Activated T-cell treated with anti-CD3 and anti-CD28 coated beads, Interleukin-2, amount 50 U/mL, for 48 hours (primary cell): ENCODE measurements at regions not wholly inside any gene's neighbourhood (a gene's known extent, or its start where the extent isn't known, plus 50 kb on each side); places are given as distances from the start of the nearest gene placed in this dataset.
"Not testable (repeated sequence)": the region's sequence is repeated elsewhere in the genome, so short reads cannot be mapped to it uniquely, and the experiment has no call there.

Source experiments
- DNase-seq, 2 experiments: peaks; one replicate each; pipeline ENCODE4 v3.0.0-alpha.2; 2020

DNA sequence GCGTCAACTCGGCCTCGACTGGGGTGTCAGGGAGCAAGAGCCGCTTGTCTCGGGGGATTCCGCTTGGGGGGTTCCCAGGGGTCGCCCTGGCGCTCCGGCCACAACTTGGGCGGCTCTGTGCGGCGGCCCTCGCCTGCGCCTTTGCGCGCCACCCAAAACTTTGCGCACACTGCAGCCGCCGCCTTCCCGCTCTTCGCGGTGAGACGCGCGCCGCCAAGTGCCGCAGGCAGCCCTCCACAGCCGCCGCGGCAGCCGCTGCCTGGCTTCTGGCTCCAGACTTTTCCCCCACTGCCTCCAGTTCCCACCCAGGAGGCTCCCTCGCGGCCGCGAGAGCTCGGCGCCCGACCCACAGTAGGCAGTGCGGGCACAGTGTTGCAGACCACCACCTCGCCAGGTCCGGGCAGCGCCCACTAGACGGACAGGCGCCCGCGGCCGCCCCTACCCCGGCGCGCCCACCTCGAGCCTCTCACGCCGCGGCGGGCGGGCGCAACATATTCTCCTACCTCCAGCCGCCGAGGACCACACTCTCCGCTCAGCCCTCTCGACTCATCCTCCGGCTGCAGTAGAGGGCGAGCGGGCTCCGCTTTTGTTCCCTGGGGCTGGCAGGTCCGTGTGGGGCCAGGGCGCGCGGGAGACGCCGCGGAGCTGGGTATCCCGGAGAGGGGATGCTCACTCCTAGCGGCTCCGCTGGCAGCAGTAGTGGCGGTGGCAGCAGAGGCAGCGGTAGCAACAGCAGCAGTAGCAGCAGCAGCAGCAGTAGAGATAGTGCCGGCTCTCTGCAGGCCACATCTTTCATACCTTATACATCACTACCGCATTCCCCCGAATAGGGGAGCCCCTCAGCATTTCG is 296.6 kb downstream of the OMA1 start:
- peak; percentile 22 to 26 for DNase-seq

- no peak for DNase-seq
Measured at GRCh38 chr1:58249388-58249736, 297.2 kb downstream of the OMA1 start.

DNA sequence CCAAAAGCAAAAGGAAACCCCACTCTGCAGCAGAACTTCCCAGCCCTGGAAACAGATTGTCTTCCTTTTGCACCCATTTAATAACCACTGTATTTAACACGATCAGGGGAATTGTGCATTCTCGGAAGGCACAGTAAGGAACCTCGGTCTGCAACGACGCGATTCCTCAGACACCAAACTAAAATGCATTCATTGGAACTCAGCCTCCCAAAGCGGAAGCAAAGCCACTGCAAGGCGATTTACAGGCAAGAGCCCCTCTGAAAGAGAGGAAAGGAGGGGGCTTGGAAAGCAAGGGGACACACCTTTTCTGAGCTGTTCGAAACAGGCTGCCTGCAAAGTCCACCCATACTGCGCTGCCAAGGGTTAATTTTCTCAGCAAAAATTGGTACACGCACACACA is 297.7 kb downstream of the OMA1 start:
- DNase-seq = no peak

DNA sequence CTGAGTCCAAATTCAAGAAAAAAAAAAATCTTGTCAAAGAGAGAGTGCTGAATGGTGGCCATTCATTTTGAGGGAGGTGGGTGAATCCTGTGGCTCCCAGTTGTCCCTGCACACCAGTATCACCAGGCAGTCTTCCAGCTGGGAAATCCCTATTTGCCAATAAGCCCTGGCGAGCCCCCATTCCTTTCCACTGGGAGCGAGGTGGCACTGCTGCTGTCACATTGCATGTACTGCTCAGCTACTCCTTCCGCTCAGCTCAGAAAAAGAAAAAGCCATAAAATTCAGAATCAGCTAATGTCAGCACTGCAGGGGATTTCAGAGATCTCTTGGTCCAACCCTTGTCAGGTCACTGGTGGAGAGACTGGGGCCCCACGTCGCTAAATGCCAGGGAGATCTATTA is 298.5 kb downstream of the OMA1 start:
- DNase-seq = no peak

DNA sequence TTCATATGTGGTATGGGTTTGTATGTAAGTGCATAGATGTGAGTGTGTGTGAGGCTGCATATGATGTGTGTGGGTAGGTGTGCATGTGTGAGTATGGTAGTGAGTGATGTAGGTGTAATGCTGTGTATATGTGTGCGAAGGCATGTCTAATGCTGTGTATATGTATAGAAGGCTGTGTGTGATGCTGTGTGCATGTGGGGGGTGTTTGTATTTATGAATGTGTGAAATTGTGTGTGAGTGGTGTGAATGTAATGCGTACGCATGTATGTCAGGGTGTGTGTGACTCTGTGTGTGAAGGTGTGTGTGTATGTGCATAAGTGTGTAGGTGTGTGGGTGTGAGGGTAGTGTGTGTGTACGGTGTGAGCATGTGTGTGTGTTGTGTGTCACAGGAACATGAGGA is 300.0 kb downstream of the OMA1 start:
- no peak for DNase-seq

DNA sequence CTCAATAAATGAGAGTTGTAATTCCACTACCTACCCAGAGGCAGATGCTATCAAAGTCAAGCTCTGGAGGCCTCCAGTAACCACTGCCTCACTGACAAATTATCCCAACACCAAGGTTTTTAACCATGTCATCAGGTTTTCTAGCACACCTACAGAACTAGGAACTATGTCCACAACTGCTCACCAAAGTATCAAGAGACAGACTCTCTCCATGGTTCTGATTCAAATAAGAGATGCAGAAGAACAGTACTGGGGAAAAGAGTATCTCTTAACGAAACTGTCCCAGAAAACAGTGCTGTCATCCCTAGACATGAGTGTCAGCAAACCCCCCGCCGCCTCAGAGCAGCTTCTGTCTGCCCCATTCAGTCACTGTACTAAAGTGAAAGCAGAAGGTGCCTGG is 301.7 kb downstream of the OMA1 start:
- DNase-seq = no peak

GRCh38 chr1:58238846-58239245 is 307.7 kb downstream of the OMA1 start:
- DNase-seq = no peak

- DNase-seq = no peak
Measured at GRCh38 chr1:58233729-58234128, 312.8 kb downstream of the OMA1 start.

- DNase-seq = no peak
Measured at GRCh38 chr1:58231204-58231603, 315.3 kb downstream of the OMA1 start.

GRCh38 chr1:58227604-58228003 is 318.9 kb downstream of the OMA1 start:
- no peak for DNase-seq

DNA sequence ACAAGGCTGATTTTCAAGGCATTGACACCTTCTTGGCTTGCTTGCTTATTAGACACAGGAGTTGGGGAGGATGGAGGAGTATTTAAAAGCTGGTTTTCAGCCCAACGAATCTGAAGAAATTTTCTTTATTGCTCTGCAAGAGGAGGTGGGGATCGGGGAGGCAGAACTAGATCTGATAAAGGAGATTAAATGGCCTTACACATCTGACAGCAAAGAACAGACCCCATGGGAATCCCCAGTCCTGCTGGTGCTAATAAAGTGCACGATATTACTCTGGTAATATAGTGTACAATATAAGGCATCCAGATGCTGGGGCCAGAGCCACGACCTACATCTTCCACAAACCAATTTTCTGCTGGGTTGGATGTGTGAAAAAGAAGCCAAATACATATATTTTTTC is 323.0 kb downstream of the OMA1 start:
- no peak for DNase-seq

- no peak for DNase-seq
Measured at GRCh38 chr1:58220836-58221472, 325.6 kb downstream of the OMA1 start.

DNA sequence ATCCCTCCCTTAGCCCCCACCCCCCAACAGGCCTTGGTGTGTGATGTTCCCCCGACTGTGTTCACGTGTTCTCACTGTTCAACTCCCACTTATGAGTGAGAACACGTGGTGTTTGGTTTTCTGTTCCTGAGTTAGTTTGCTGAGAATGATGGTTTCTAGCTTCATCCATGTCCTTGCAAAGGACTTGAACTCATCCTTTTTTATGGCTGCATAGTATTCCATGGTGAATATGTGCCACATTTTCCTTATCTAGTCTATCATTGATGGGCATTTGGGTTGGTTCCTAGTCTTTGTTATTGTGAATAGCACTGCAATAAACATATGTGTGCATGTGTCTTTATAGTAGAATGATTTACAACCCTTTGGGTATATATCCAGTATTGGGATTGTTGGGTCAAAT is 330.4 kb downstream of the OMA1 start:
- DNase-seq = not testable (repeated sequence)

DNA sequence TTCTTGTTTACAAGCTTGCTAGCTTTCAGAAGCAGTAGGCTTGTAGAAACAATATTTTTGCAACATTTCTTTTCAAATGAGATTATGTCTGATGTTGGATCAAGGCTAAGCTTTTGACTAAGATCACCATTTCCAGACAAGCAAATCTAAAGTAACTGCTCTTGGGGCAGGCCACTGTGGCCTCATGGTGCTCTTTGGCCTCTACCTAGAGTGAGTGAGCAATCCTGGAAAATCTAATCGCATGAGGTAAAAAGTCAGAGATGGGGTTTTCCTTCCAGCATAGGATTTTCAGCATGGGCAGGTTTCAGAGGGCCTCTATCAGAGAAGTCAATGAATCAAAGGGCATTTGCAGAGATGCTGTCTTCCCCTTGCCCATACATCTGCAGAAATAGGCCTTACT is 331.9 kb downstream of the OMA1 start:
- DNase-seq = no peak

- DNase-seq = no peak
Measured at GRCh38 chr1:58211869-58212268, 334.7 kb downstream of the OMA1 start.

DNA sequence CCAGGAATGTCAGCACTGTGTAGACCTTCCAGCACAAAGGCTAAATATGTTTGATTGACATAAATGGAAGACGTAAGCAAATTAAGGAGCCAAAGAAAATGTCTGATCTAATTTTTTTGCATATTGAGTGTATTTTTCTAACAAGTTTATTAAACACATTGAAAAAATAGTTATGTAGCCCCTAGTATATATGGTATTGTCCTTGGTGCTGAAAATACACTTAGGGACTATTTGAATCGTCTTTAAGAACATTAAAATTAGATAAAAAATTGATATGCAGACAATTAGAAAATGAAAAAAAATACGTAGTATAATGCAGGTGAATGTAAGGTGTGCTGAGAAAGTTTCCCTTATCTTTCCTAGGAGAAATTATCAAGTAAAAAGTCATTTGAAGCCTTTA is 337.0 kb downstream of the OMA1 start:
- DNase-seq = no peak

DNA sequence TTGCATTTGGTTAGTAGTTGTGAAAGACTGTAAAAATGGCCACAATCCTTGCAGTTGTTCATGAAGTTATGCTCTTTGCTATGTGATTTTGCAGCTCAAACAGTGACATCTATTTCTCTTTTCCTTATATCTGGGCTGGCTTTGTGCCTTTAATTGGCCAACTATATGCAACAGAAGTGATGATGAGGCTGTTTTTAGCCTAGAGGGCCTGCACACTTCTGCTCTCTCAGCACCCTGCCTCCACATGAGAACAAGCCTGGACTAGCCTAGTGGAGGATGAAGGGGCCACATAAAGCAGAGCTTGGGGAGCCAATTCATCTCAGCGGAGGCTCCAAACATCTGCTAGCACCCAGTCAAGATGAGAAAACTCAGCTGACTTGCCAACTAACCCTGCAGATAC is 339.8 kb downstream of the OMA1 start:
- DNase-seq = no peak

DNA sequence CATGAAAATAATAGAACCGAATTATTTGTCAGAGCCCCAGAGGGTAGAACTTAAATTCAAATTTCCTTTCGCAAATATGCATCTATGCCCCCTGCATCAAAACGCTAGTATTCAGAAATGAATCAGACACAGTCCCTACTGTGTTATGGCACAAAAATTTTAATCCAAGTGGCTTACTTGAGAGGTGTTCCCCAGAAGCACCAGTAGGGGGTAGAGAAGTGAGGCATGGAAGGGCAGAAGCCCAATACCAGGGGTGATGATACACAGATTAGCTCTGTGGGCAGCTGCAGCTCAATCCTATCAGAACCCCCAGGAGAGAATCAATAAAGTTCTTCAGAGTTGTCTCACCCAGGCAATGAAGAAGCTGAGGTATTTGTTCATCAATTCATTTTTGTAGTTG is 342.2 kb downstream of the OMA1 start:
- no peak for DNase-seq

DNA sequence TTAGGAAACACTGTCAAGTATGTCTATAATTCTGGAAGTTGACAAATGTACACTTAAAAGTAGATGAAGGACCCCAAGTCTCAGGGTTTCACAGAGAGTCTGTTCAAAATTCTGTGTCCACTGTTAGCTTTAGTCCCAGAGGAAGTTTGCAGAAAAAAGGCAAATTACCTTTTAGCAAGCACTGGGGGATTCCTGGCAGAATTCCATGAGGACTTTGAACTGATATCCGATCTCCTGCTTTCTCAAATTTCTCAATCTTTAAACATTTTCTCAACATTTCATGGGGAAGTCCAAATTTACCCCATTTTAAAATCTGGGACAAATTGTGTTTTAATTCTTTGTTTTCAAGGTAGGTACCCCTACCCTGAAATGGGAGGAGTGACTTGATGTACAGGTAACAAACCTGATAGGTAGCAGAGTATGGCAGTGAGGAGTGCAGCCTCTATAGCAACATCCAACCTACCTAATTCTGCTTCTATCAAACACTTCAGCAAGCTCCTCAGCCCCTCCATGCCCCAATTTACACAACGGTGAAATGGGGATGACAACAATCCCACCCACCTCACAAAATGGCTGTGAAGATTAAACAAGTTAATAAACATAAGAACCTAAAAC is 344.9 kb downstream of the OMA1 start:
- DNase-seq = no peak

- DNase-seq = no peak
Measured at GRCh38 chr1:58200437-58200836, 346.1 kb downstream of the OMA1 start.

DNA sequence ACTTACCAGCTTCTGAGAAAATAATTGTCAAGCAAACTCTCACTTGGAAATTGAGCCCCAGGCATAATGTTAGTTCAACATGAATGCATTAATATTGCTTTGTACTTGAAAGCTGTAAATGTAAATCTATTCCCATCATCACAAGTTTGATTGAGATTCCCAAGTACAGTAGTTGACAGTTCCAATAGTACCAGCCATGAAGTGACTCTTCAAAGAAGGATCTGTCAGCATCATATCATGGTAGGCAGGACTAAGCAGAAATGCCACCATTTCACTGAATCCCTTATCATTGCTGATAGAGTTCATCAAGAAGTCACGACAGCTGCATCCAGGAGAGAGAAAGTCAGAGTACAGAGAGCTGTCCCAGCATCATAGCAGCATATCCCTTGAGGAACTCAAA is 348.7 kb downstream of the OMA1 start:
- no peak for DNase-seq

GRCh38 chr1:58190267-58190988 is 356.1 kb downstream of the OMA1 start:
- DNase-seq = no peak

GRCh38 chr1:58189453-58189852 is 357.1 kb downstream of the OMA1 start:
- no peak for DNase-seq

GRCh38 chr1:58183286-58183685 is 363.2 kb downstream of the OMA1 start:
- no peak for DNase-seq
